Hepatocyte (in vitro differentiated cells): ENCODE measurements at regions not wholly inside any gene's neighbourhood (a gene's known extent, or its start where the extent isn't known, plus 50 kb on each side); places are given as distances from the start of the nearest gene placed in this dataset.
A peak's percentile ranks its signal among the peaks of the same experiment; 100 is the strongest.

ENCODE experiments used
- DNase-seq: peaks from one replicate; pipeline ENCODE4 v3.0.0-alpha.2; 2016; ENCODE audit warnings: low spot score
- H2AFZ ChIP-seq: fragments of 200-600 bp; sonication (generic); 2 replicates; pipeline ENCODE4 v1.6.0; 2016; ENCODE audit warnings: antibody characterized with exemption, mild to moderate bottlenecking
- H3K27ac ChIP-seq: fragments of 200-600 bp; sonication (generic); 2 replicates; pipeline ENCODE4 v1.5.1; 2016; ENCODE audit warnings: mild to moderate bottlenecking
- H3K27me3 ChIP-seq: fragments of 200-600 bp; sonication (generic); 2 replicates; pipeline ENCODE4 v1.6.1; 2016
- H3K36me3 ChIP-seq: fragments of 200-600 bp; sonication (generic); replicated peaks from 2 replicates; pipeline ENCODE4 v1.5.1; 2016; ENCODE audit warnings: low read depth; ENCODE audit not compliant: insufficient read depth
- H3K4me1 ChIP-seq: fragments of 200-600 bp; sonication (generic); 2 replicates; pipeline ENCODE4 v1.5.1; 2016; ENCODE audit warnings: mild to moderate bottlenecking, moderate library complexity; ENCODE audit not compliant: insufficient read depth
- H3K4me2 ChIP-seq: fragments of 200-600 bp; sonication (generic); 2 replicates; pipeline ENCODE4 v1.6.0; 2016
- H3K4me3 ChIP-seq: fragments of 200-600 bp; sonication (generic); 2 replicates; pipeline ENCODE4 v1.5.1; 2016; ENCODE audit warnings: mild to moderate bottlenecking
- H3K79me2 ChIP-seq: fragments of 200-600 bp; sonication (generic); 2 replicates; pipeline ENCODE4 v1.6.0; 2017; ENCODE audit warnings: mild to moderate bottlenecking
- H3K9me2 ChIP-seq: fragments of 200-600 bp; sonication (generic); replicated peaks from 2 replicates; pipeline ENCODE4 v1.6.0; 2017; ENCODE audit warnings: mild to moderate bottlenecking; ENCODE audit not compliant: insufficient read depth
- H3K9me3 ChIP-seq: fragments of 200-600 bp; sonication (generic); 2 replicates; pipeline ENCODE4 v1.5.1; 2016; ENCODE audit warnings: low read depth, mild to moderate bottlenecking
- H4K20me1 ChIP-seq: fragments of 200-600 bp; sonication (generic); 2 replicates; pipeline ENCODE4 v1.6.0; 2016; ENCODE audit warnings: mild to moderate bottlenecking; ENCODE audit not compliant: insufficient read depth, poor library complexity, severe bottlenecking
- CTCF ChIP-seq: fragments of 200-600 bp; sonication (generic); IDR thresholded peaks from 2 replicates; pipeline ENCODE4 v1.5.1; 2016; ENCODE audit warnings: antibody characterized with exemption, mild to moderate bottlenecking; ENCODE audit not compliant: poor library complexity
- EZH2 ChIP-seq: fragments of 200-600 bp; sonication (generic); IDR thresholded peaks from 2 replicates; pipeline ENCODE4 v1.6.1; 2016; ENCODE audit warnings: antibody characterized with exemption, mild to moderate bottlenecking, borderline replicate concordance
- EZH2phosphoT487 ChIP-seq: fragments of 200-600 bp; sonication (generic); IDR thresholded peaks from one replicate; pipeline ENCODE4 v1.6.1; 2018; ENCODE audit warnings: antibody characterized with exemption, mild to moderate bottlenecking, low read depth, moderate library complexity; ENCODE audit not compliant: unreplicated experiment, severe bottlenecking
- WGBS: methylation state at CpG from one replicate; pipeline ENCODE4 v1.1.6; 2016; ENCODE audit warnings: low lambda C conversion rate; ENCODE audit errors: missing lambda C conversion rate; 5-methylcytosine and 5-hydroxymethylcytosine counted together

- no peak overlapping the region for H3K4me3 ChIP-seq
- H3K36me3 ChIP-seq, result no peaks in the 10 kb centered on the region
- no peaks in the 10 kb centered on the region for H3K9me2 ChIP-seq
- H3K27me3 ChIP-seq, result no peaks in the 10 kb centered on the region
- no peaks in the 10 kb centered on the region for H3K79me2 ChIP-seq
- H4K20me1 ChIP-seq, result no peaks in the 10 kb centered on the region
- peak; percentile 33 for DNase-seq
- no peaks in the 10 kb centered on the region for H3K9me3 ChIP-seq
- peak overlapping the region; percentile 89 for H3K27ac ChIP-seq
- H2AFZ ChIP-seq, result no peak overlapping the region
- peak overlapping the region; percentile 21 for H3K4me2 ChIP-seq
- WGBS, result 55% methylated on average over 4 of the region's 4 CpGs
- no peak for TF ChIP-seq EZH2
- no peak for TF ChIP-seq EZH2phosphoT487
- TF ChIP-seq CTCF, result no peak
- peaks cover 35% of the 10 kb centered on the region for H3K4me1 ChIP-seq
Measured at GRCh38 chr2:8412586-8412985, 269.3 kb upstream of the ID2 start.

GRCh38 chr2:8413589-8414135 lies 268.2 kb upstream of the ID2 start:
- DNase-seq, result peak; percentile 74
- H3K36me3 ChIP-seq, result no peaks in the 10 kb centered on the region
- no peaks in the 10 kb centered on the region for H4K20me1 ChIP-seq
- H3K4me2 ChIP-seq, result peak overlapping the region; percentile 21
- peak overlapping the region; percentile 89 for H3K27ac ChIP-seq
- H3K4me3 ChIP-seq, result no peak overlapping the region
- H3K9me2 ChIP-seq, result no peaks in the 10 kb centered on the region
- H3K27me3 ChIP-seq, result no peaks in the 10 kb centered on the region
- H3K9me3 ChIP-seq, result no peaks in the 10 kb centered on the region
- TF ChIP-seq CTCF (no peak), EZH2 (no peak), EZH2phosphoT487 (no peak)
- no peaks in the 10 kb centered on the region for H3K79me2 ChIP-seq
- no peak overlapping the region for H2AFZ ChIP-seq
- 20% methylated on average over 6 of the region's 6 CpGs for WGBS
- peaks cover 35% of the 10 kb centered on the region for H3K4me1 ChIP-seq

- H3K4me1 ChIP-seq, result peaks cover 35% of the 10 kb centered on the region
- H3K9me2 ChIP-seq, result no peaks in the 10 kb centered on the region
- H3K9me3 ChIP-seq, result no peaks in the 10 kb centered on the region
- DNase-seq, result no peak
- H4K20me1 ChIP-seq, result no peaks in the 10 kb centered on the region
- no peaks in the 10 kb centered on the region for H3K79me2 ChIP-seq
- no peak overlapping the region for H3K4me3 ChIP-seq
- H3K36me3 ChIP-seq, result no peaks in the 10 kb centered on the region
- no peaks in the 10 kb centered on the region for H3K27me3 ChIP-seq
- no peak for TF ChIP-seq EZH2phosphoT487
- TF ChIP-seq EZH2, result no peak
- no peak for TF ChIP-seq CTCF
- H3K4me2 ChIP-seq, result no peak overlapping the region
- H2AFZ ChIP-seq, result no peak overlapping the region
- 83% methylated on average over 13 of the region's 13 CpGs for WGBS
- H3K27ac ChIP-seq, result peak overlapping the region; percentile 61
Measured at GRCh38 chr2:8414946-8415879, 266.6 kb upstream of the ID2 start.
